SK-N-MC (cell line): ENCODE measurements at regions not wholly inside any gene's neighbourhood (a gene's known extent, or its start where the extent isn't known, plus 50 kb on each side); places are given as distances from the start of the nearest gene placed in this dataset.

ENCODE experiments used
- DNase-seq: peaks from one replicate; pipeline ENCODE4 v3.0.0-alpha.2; 2011; ENCODE audit warnings: low read depth, low spot score
- H3K27ac ChIP-seq: fragments of 200-600 bp; sonication (generic); 2 replicates; pipeline ENCODE4 v1.5.1; 2016; ENCODE audit warnings: mixed run types
- H3K36me3 ChIP-seq: fragments of 200-600 bp; sonication (generic); 2 replicates; pipeline ENCODE4 v1.6.1; 2017; ENCODE audit warnings: antibody characterized with exemption, low read length, mixed read lengths; ENCODE audit not compliant: insufficient read depth
- H3K4me3 ChIP-seq: fragments of 200-600 bp; sonication (generic); 2 replicates; pipeline ENCODE4 v1.5.1; 2016
- H3K9ac ChIP-seq: fragments of 200-600 bp; sonication (generic); 2 replicates; pipeline ENCODE4 v1.8.0; 2017; ENCODE audit warnings: mixed run types, mixed read lengths; ENCODE audit not compliant: insufficient read length
- H3K9me3 ChIP-seq: fragments of 200-600 bp; sonication (generic); 2 replicates; pipeline ENCODE4 v1.6.1; 2017; ENCODE audit warnings: low read depth, mild to moderate bottlenecking, antibody characterized with exemption, low read length, moderate library complexity, mixed read lengths
- EZH2 ChIP-seq: fragments of 200-600 bp; sonication (generic); IDR thresholded peaks from one replicate; pipeline ENCODE4 v1.6.1; 2017; ENCODE audit warnings: antibody characterized with exemption
- FOXP2 ChIP-seq: optimal IDR thresholded peaks from 2 replicates; pipeline ENCODE3; 2011; ENCODE audit warnings: mild to moderate bottlenecking, moderate library complexity; ENCODE audit not compliant: insufficient read depth; ENCODE audit errors: extremely low read length, control extremely low read depth
- POLR2AphosphoS5 ChIP-seq: IDR thresholded peaks from 2 replicates; pipeline ENCODE4 v1.6.1; 2012; ENCODE audit warnings: mild to moderate bottlenecking, low read depth, low read length, borderline replicate concordance

DNA sequence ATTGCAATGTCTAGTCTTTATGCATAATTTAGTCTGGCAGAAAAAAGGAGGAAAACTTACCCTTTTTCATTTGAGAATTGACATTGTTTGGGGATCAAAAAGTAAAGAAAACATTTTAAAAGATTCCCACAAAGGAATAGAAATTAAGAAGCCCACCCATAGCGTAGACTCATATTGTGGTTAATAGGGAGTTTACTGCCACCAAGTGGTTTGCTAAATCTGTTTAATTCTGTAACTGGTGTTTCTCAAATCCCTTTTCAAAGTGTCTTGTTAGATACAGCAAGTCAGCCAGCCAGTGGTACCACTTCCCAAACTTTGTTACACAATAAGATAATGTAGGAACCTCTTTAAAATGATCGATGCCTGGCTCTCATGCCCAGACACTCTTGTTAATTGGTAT, 180.3 kb downstream of the IPO8 start:
- Histone ChIP-seq H3K9me3 (no peaks in the 10 kb centered on the region), H3K4me3 (peak overlapping the region; percentile 65), H3K27ac (no peak overlapping the region), H3K9ac (no peak overlapping the region), H3K36me3 (no peaks in the 10 kb centered on the region)
- TF ChIP-seq FOXP2 = no peak
- no peak for TF ChIP-seq POLR2AphosphoS5
- TF ChIP-seq EZH2 = no peak
- DNase-seq = peak; percentile 22

DNA sequence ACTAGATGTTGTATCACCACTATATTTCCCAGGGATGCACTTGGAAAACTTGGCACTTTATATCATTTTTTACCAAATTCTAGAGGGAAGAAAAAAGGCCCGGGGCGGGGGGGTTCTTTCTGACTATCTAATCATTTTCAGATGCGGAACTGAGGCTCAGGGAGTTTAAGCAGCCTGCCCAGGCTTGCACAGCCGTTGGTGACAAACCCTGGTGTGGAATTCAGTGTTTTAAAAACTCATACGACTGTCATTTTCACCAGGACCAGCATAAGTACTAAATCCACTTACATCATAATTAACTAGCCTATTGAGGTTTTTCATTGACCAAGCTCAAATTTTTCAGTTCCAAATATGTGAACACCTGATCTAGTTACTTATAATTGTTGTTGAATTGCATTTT, 181.0 kb downstream of the IPO8 start:
- peak overlapping the region; percentile 37; the same call in 1 of the 2 replicates for H3K27ac ChIP-seq
- H3K36me3 ChIP-seq = no peaks in the 10 kb centered on the region
- TF ChIP-seq EZH2 = no peak
- no peak for TF ChIP-seq POLR2AphosphoS5
- TF ChIP-seq FOXP2 = no peak
- peak overlapping the region; percentile 30 for H3K9ac ChIP-seq
- no peaks in the 10 kb centered on the region for H3K9me3 ChIP-seq
- DNase-seq = no peak
- peak overlapping the region; percentile 65 for H3K4me3 ChIP-seq

- no peak overlapping the region for H3K9ac ChIP-seq
- no peak overlapping the region for H3K4me3 ChIP-seq
- TF ChIP-seq EZH2 = no peak
- TF ChIP-seq FOXP2 = no peak
- no peak for TF ChIP-seq POLR2AphosphoS5
- no peaks in the 10 kb centered on the region for H3K36me3 ChIP-seq
- DNase-seq = no peak
- no peak overlapping the region for H3K27ac ChIP-seq
- no peaks in the 10 kb centered on the region for H3K9me3 ChIP-seq
Measured at GRCh38 chr12:30508205-30508967, 187.3 kb downstream of the IPO8 start.

DNA sequence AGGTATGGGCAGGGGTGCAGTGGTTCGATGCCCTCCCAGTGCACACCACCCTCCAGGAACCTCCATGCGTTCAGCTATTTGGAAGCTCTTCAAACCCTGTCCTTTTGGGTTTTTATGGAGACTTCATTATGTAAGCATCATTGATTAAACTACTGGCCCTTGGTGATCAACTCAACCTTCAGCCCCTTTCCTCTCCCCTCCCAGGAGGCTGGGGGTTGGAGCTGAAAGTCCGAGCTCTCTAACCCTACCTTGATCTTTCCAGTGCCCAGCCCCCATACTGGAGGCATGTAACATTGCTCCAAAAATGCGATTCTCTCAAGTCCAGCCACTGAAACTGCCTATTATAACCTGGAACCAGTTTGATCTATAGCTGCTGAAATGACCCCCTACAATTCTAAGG, 188.1 kb downstream of the IPO8 start:
- H3K36me3 ChIP-seq = no peaks in the 10 kb centered on the region
- H3K4me3 ChIP-seq = no peak overlapping the region
- H3K27ac ChIP-seq = no peak overlapping the region
- DNase-seq = no peak
- no peak for TF ChIP-seq FOXP2
- no peak for TF ChIP-seq POLR2AphosphoS5
- TF ChIP-seq EZH2 = no peak
- H3K9me3 ChIP-seq = no peaks in the 10 kb centered on the region
- H3K9ac ChIP-seq = no peak overlapping the region

- no peaks in the 10 kb centered on the region for H3K36me3 ChIP-seq
- H3K4me3 ChIP-seq = no peak overlapping the region
- H3K9ac ChIP-seq = no peak overlapping the region
- DNase-seq = no peak
- no peak overlapping the region for H3K27ac ChIP-seq
- TF ChIP-seq POLR2AphosphoS5 (no peak), EZH2 (no peak), FOXP2 (no peak)
- H3K9me3 ChIP-seq = no peaks in the 10 kb centered on the region
Measured at GRCh38 chr12:30506411-30506810, 189.3 kb downstream of the IPO8 start.

DNA sequence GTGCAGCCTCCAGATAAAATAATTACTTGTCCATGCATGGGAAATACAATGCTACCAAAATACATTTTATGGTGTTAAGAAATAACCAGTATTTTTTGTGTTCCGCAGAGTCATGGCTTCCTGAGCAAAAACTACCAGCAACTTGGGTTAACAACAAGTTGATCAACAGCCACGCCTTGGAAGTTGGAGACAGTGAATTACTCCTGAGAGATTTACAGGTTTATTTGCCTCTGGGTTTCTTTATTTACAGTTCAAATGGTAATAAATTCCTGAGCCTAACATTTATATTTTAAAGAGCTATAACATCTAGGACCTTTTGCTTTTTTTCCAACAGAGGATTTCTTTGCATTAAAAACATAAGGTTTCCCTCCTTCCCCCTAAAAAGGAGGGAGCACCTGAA, 194.0 kb downstream of the IPO8 start:
- Histone ChIP-seq H3K4me3 (no peak overlapping the region), H3K36me3 (no peaks in the 10 kb centered on the region), H3K9me3 (no peaks in the 10 kb centered on the region), H3K27ac (no peak overlapping the region), H3K9ac (no peak overlapping the region)
- no peak for DNase-seq
- TF ChIP-seq EZH2 (no peak), POLR2AphosphoS5 (no peak), FOXP2 (no peak)

DNA sequence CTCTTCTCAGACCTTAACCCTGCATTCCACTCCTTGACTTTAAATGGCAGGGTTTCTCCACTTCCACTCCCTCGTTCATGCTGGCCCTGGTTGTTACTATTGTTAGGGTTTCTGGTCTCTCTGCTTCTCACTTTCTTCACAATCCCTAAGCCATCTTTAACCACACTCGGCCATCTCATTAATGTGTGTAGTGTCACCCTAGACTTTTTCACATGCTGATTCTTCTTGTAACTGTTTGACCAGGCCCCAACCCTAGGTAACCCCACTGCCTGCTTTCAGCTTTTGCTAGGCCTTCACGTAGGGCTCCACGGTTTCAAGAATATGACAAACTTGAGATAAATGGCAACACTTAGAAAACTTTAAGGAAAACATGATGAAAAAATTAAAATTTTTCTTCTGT, 195.1 kb downstream of the IPO8 start:
- TF ChIP-seq EZH2 (no peak), POLR2AphosphoS5 (no peak), FOXP2 (no peak)
- H3K36me3 ChIP-seq = no peaks in the 10 kb centered on the region
- no peak overlapping the region for H3K9ac ChIP-seq

DNA sequence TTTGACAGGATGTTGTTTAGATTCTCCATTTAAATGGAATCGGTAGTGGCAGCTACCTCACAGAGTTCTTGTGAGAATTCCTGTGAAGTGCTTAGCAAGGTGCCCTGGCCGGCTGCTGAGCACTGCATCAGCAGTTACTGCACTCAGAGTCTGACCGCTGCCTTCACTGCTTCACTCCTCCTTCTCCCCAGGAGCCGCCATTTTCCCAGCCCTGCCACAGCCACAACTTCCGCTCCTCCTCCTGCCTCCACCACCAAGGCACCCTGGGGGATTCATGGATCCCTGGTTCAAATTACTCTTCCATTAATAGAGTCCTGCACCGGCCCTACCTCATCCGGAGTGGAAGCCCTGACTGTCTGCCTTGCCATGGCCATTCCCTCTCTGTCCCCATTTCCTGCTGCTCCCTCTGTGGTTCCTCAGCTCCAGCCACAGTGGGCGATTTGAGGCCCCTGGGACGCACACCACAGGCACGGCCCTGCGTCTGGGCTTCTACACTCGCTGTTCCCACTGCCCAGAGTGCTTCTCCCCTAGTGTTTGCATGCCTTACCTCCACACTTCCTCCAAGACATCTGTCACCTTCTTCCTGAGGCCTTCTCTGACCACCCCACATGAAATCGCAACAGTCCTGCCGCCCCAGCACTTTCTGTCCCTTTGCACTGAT, 210.3 kb downstream of the IPO8 start:
- no peak for DNase-seq
- H3K9ac ChIP-seq = no peak overlapping the region
- no peak overlapping the region for H3K27ac ChIP-seq
- H3K4me3 ChIP-seq = no peak overlapping the region
- H3K9me3 ChIP-seq = no peaks in the 10 kb centered on the region
- TF ChIP-seq EZH2 = no peak
- no peak for TF ChIP-seq POLR2AphosphoS5
- no peak for TF ChIP-seq FOXP2
- no peaks in the 10 kb centered on the region for H3K36me3 ChIP-seq

More for the DNA sequence above, 195.1 kb downstream of the IPO8 start:
- Histone ChIP-seq H3K4me3 (no peak overlapping the region), H3K27ac (no peak overlapping the region), H3K9me3 (no peaks in the 10 kb centered on the region)
- DNase-seq = no peak

DNA sequence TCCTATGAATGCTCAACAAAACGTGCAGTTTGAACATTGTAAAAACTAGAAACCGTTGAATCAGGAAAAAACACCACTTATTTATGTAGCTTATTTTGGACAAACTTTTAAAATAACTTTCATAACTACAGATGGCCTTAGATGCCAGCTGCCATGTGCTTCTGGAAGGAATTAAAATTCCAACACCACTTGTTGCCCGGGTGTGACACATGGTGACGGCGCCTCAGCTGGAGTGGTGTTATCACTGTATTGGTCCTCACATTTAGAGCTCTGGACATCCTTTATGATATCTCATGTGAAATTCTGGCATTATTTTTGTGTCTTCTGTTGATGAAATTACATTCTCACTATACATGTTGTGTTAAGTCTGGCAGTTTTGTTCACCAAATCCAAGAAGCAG, 211.0 kb downstream of the IPO8 start:
- Histone ChIP-seq H3K4me3 (no peak overlapping the region), H3K27ac (no peak overlapping the region), H3K36me3 (no peaks in the 10 kb centered on the region), H3K9ac (no peak overlapping the region), H3K9me3 (no peaks in the 10 kb centered on the region)
- no peak for DNase-seq
- TF ChIP-seq POLR2AphosphoS5 = no peak
- TF ChIP-seq FOXP2 = no peak
- no peak for TF ChIP-seq EZH2
